Suprapubic skin (tissue), 4 donors: ENCODE measurements at regions not wholly inside any gene's neighbourhood (a gene's known extent, or its start where the extent isn't known, plus 50 kb on each side); places are given as distances from the start of the nearest gene placed in this dataset.

Experiments
- POLR2A ChIP-seq, 2 donors: fragments of 450-650 bp; IDR thresholded peaks; one replicate each; pipeline ENCODE4 v1.6.1; 2017; ENCODE audit warnings: antibody characterized with exemption in 2 of 2, mild to moderate bottlenecking in 2 of 2, moderate library complexity in 2 of 2
- POLR2AphosphoS5 ChIP-seq, 3 donors: sonication (generic); formaldehyde crosslinking; IDR thresholded peaks; one replicate each; pipeline ENCODE4 v1.6.1; 2017; ENCODE audit warnings: antibody characterized with exemption in 3 of 3
- TF ChIP-seq, protein P1 (sequence below), 2 donors: fragments of 200-600 bp in 1 of 2; fragments of 450-650 bp in 1 of 2; sonication (generic) in 1 of 2; IDR thresholded peaks; one replicate each; pipeline ENCODE4 v1.5.1; 2016 to 2019; ENCODE audit warnings: antibody characterized with exemption in 2 of 2, mild to moderate bottlenecking in 1 of 2, moderate library complexity in 1 of 2

GRCh38 chr10:113279262-113279661 is 273.6 kb upstream of the HABP2 start:
- no peak for TF ChIP-seq POLR2A (IDR thresholded peaks at IDR 0.05)
- TF ChIP-seq, protein P1, sequence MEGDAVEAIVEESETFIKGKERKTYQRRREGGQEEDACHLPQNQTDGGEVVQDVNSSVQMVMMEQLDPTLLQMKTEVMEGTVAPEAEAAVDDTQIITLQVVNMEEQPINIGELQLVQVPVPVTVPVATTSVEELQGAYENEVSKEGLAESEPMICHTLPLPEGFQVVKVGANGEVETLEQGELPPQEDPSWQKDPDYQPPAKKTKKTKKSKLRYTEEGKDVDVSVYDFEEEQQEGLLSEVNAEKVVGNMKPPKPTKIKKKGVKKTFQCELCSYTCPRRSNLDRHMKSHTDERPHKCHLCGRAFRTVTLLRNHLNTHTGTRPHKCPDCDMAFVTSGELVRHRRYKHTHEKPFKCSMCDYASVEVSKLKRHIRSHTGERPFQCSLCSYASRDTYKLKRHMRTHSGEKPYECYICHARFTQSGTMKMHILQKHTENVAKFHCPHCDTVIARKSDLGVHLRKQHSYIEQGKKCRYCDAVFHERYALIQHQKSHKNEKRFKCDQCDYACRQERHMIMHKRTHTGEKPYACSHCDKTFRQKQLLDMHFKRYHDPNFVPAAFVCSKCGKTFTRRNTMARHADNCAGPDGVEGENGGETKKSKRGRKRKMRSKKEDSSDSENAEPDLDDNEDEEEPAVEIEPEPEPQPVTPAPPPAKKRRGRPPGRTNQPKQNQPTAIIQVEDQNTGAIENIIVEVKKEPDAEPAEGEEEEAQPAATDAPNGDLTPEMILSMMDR (IDR thresholded peaks at IDR 0.05) = no peak
- no peak for TF ChIP-seq POLR2AphosphoS5 (IDR thresholded peaks at IDR 0.05)
